Testis (tissue), 2 donors: ENCODE measurements at regions not wholly inside any gene's neighbourhood (a gene's known extent, or its start where the extent isn't known, plus 50 kb on each side); places are given as distances from the start of the nearest gene placed in this dataset.

Experiments used
- CTCF ChIP-seq, 3 experiments: fragments of 450-650 bp in 2 of 3; fragments of 200-600 bp in 1 of 3; sonication (generic) in 1 of 3; IDR thresholded peaks; one replicate each; pipeline ENCODE4 v1.5.1; 2016 to 2019; ENCODE audit warnings: antibody characterized with exemption in 3 of 3, mild to moderate bottlenecking in 2 of 3, moderate library complexity in 1 of 3
- POLR2A ChIP-seq: fragments of 450-650 bp; IDR thresholded peaks from one replicate; pipeline ENCODE4 v1.6.1; 2017; ENCODE audit warnings: antibody characterized with exemption, mild to moderate bottlenecking, moderate library complexity

GRCh38 chr5:155661859-155662258 lies 648.3 kb downstream of the KIF4B start:
- no peak for TF ChIP-seq CTCF (IDR thresholded peaks at IDR 0.05)
- TF ChIP-seq POLR2A: no peak
